ENCODE measurements at regions not wholly inside any gene's neighbourhood (a gene's known extent, or its start where the extent isn't known, plus 50 kb on each side); places are given as distances from the start of the nearest gene placed in this dataset.

GRCh38 chr13:106173891-106174610 lies 361.4 kb downstream of the EFNB2 start:
- DNase-seq: no peak
- H3K4me3 Mint-ChIP-seq: no peak overlapping the region
- H3K36me3 Mint-ChIP-seq: no peaks in the 10 kb centered on the region
- no peak for ATAC-seq (ENCODE audit: low read depth)
- H3K27ac Mint-ChIP-seq: no peak overlapping the region
- POLR2A ChIA-PET: no interaction called here
- H3K27me3 Mint-ChIP-seq: no peaks in the 10 kb centered on the region
- H3K4me1 Mint-ChIP-seq: no peaks in the 10 kb centered on the region
- no peaks in the 10 kb centered on the region for H3K9me3 Mint-ChIP-seq

- Mint-ChIP-seq H3K9me3 (no peaks in the 10 kb centered on the region), H3K4me3 (no peak overlapping the region), H3K27me3 (no peaks in the 10 kb centered on the region), H3K4me1 (no peaks in the 10 kb centered on the region), H3K36me3 (no peaks in the 10 kb centered on the region), H3K27ac (no peak overlapping the region)
- DNase-seq (no peak), ATAC-seq (ENCODE audit: low read depth) (no peak)
- POLR2A ChIA-PET: no interaction called here
Measured at GRCh38 chr13:106173346-106173745, 362.1 kb downstream of the EFNB2 start.

GRCh38 chr13:106172176-106172905 lies 363.1 kb downstream of the EFNB2 start:
- Mint-ChIP-seq H3K9me3 (no peaks in the 10 kb centered on the region), H3K4me1 (no peaks in the 10 kb centered on the region), H3K36me3 (no peaks in the 10 kb centered on the region), H3K4me3 (no peak overlapping the region), H3K27ac (no peak overlapping the region), H3K27me3 (no peaks in the 10 kb centered on the region)
- DNase-seq: no peak
- no peak for ATAC-seq (ENCODE audit: low read depth)
- POLR2A ChIA-PET: interaction anchor here (0.6 kb wide), 1 partner anchor 364 kb away, joined by 3 read pairs; no protein-coding TSS in a partner anchor

GRCh38 chr13:106163426-106163825 lies 372.0 kb downstream of the EFNB2 start:
- no peak for ATAC-seq (ENCODE audit: low read depth)
- POLR2A ChIA-PET: no interaction called here
- no peaks in the 10 kb centered on the region for H3K27me3 Mint-ChIP-seq
- no peaks in the 10 kb centered on the region for H3K4me1 Mint-ChIP-seq
- DNase-seq: no peak
- no peak overlapping the region for H3K27ac Mint-ChIP-seq
- no peaks in the 10 kb centered on the region for H3K36me3 Mint-ChIP-seq
- peaks cover 1% of the 10 kb centered on the region for H3K9me3 Mint-ChIP-seq
- H3K4me3 Mint-ChIP-seq: no peak overlapping the region

- Mint-ChIP-seq H3K36me3 (no peaks in the 10 kb centered on the region), H3K9me3 (peaks cover 1% of the 10 kb centered on the region), H3K4me1 (no peaks in the 10 kb centered on the region), H3K27me3 (no peaks in the 10 kb centered on the region), H3K4me3 (no peak overlapping the region), H3K27ac (no peak overlapping the region)
- ATAC-seq (ENCODE audit: low read depth) (no peak), DNase-seq (no peak)
- POLR2A ChIA-PET: no interaction called here
Measured at GRCh38 chr13:106161146-106161545, 374.3 kb downstream of the EFNB2 start.

- DNase-seq: no peak
- no peak for ATAC-seq (ENCODE audit: low read depth)
- no peaks in the 10 kb centered on the region for H3K27me3 Mint-ChIP-seq
- no peak overlapping the region for H3K27ac Mint-ChIP-seq
- POLR2A ChIA-PET: no interaction called here
- H3K4me3 Mint-ChIP-seq: no peak overlapping the region
- H3K36me3 Mint-ChIP-seq: no peaks in the 10 kb centered on the region
- H3K4me1 Mint-ChIP-seq: no peaks in the 10 kb centered on the region
- H3K9me3 Mint-ChIP-seq: peaks cover 1% of the 10 kb centered on the region
Measured at GRCh38 chr13:106159295-106160195, 375.9 kb downstream of the EFNB2 start.

GRCh38 chr13:106156468-106156867 lies 379.0 kb downstream of the EFNB2 start:
- DNase-seq (no peak), ATAC-seq (ENCODE audit: low read depth) (no peak)
- H3K9me3 Mint-ChIP-seq: no peaks in the 10 kb centered on the region
- POLR2A ChIA-PET: no interaction called here
- H3K4me1 Mint-ChIP-seq: no peaks in the 10 kb centered on the region
- no peak overlapping the region for H3K27ac Mint-ChIP-seq
- H3K4me3 Mint-ChIP-seq: no peak overlapping the region
- H3K36me3 Mint-ChIP-seq: no peaks in the 10 kb centered on the region
- H3K27me3 Mint-ChIP-seq: no peaks in the 10 kb centered on the region

GRCh38 chr13:106155411-106155810 lies 380.1 kb downstream of the EFNB2 start:
- no peaks in the 10 kb centered on the region for H3K27me3 Mint-ChIP-seq
- H3K27ac Mint-ChIP-seq: no peak overlapping the region
- POLR2A ChIA-PET: no interaction called here
- no peaks in the 10 kb centered on the region for H3K4me1 Mint-ChIP-seq
- ATAC-seq (ENCODE audit: low read depth): no peak
- H3K4me3 Mint-ChIP-seq: no peak overlapping the region
- no peaks in the 10 kb centered on the region for H3K9me3 Mint-ChIP-seq
- no peak for DNase-seq
- no peaks in the 10 kb centered on the region for H3K36me3 Mint-ChIP-seq

- H3K27me3 Mint-ChIP-seq: no peaks in the 10 kb centered on the region
- DNase-seq (no peak), ATAC-seq (ENCODE audit: low read depth) (no peak)
- POLR2A ChIA-PET: no interaction called here
- no peaks in the 10 kb centered on the region for H3K36me3 Mint-ChIP-seq
- H3K9me3 Mint-ChIP-seq: no peaks in the 10 kb centered on the region
- H3K4me3 Mint-ChIP-seq: no peak overlapping the region
- no peaks in the 10 kb centered on the region for H3K4me1 Mint-ChIP-seq
- H3K27ac Mint-ChIP-seq: no peak overlapping the region
Measured at GRCh38 chr13:106153876-106154275, 381.6 kb downstream of the EFNB2 start.

- no peaks in the 10 kb centered on the region for H3K4me1 Mint-ChIP-seq
- no peaks in the 10 kb centered on the region for H3K9me3 Mint-ChIP-seq
- no peaks in the 10 kb centered on the region for H3K27me3 Mint-ChIP-seq
- H3K4me3 Mint-ChIP-seq: no peak overlapping the region
- DNase-seq: no peak
- POLR2A ChIA-PET: no interaction called here
- H3K36me3 Mint-ChIP-seq: no peaks in the 10 kb centered on the region
- H3K27ac Mint-ChIP-seq: no peak overlapping the region
- no peak for ATAC-seq (ENCODE audit: low read depth)
Measured at GRCh38 chr13:106153041-106153440, 382.4 kb downstream of the EFNB2 start.

- H3K36me3 Mint-ChIP-seq: no peaks in the 10 kb centered on the region
Measured at GRCh38 chr13:106152047-106152446, 383.4 kb downstream of the EFNB2 start.

GRCh38 chr13:106151056-106151699 lies 384.3 kb downstream of the EFNB2 start:
- DNase-seq (no peak), ATAC-seq (ENCODE audit: low read depth) (no peak)
- Mint-ChIP-seq H3K36me3 (no peaks in the 10 kb centered on the region), H3K4me1 (no peaks in the 10 kb centered on the region), H3K27ac (no peak overlapping the region), H3K4me3 (no peak overlapping the region), H3K27me3 (no peaks in the 10 kb centered on the region), H3K9me3 (no peaks in the 10 kb centered on the region)
- POLR2A ChIA-PET: no interaction called here

More at GRCh38 chr13:106152047-106152446, 383.4 kb downstream of the EFNB2 start:
- no peak overlapping the region for H3K4me3 Mint-ChIP-seq
- H3K9me3 Mint-ChIP-seq: no peaks in the 10 kb centered on the region
- ATAC-seq (ENCODE audit: low read depth) (no peak), DNase-seq (no peak)
- H3K27ac Mint-ChIP-seq: no peak overlapping the region
- H3K27me3 Mint-ChIP-seq: no peaks in the 10 kb centered on the region
- no peaks in the 10 kb centered on the region for H3K4me1 Mint-ChIP-seq
- POLR2A ChIA-PET: no interaction called here
